GM12874 (cell line): ENCODE measurements at regions not wholly inside any gene's neighbourhood (a gene's known extent, or its start where the extent isn't known, plus 50 kb on each side); places are given as distances from the start of the nearest gene placed in this dataset.

Source experiments
- TF ChIP-seq, protein P1 (sequence below): IDR thresholded peaks from 2 replicates; pipeline ENCODE4 v1.5.1; 2011; ENCODE audit warnings: low read depth, mild to moderate bottlenecking, control low read depth, low read length, moderate library complexity; ENCODE audit not compliant: insufficient read depth

- TF ChIP-seq, protein P1, sequence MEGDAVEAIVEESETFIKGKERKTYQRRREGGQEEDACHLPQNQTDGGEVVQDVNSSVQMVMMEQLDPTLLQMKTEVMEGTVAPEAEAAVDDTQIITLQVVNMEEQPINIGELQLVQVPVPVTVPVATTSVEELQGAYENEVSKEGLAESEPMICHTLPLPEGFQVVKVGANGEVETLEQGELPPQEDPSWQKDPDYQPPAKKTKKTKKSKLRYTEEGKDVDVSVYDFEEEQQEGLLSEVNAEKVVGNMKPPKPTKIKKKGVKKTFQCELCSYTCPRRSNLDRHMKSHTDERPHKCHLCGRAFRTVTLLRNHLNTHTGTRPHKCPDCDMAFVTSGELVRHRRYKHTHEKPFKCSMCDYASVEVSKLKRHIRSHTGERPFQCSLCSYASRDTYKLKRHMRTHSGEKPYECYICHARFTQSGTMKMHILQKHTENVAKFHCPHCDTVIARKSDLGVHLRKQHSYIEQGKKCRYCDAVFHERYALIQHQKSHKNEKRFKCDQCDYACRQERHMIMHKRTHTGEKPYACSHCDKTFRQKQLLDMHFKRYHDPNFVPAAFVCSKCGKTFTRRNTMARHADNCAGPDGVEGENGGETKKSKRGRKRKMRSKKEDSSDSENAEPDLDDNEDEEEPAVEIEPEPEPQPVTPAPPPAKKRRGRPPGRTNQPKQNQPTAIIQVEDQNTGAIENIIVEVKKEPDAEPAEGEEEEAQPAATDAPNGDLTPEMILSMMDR = no peak
Observed at GRCh38 chr2:213221957-213222356, 62.3 kb upstream of the SPAG16 start.

GRCh38 chr2:213224366-213224765 lies 59.9 kb upstream of the SPAG16 start:
- TF ChIP-seq, protein P1 = no peak

DNA sequence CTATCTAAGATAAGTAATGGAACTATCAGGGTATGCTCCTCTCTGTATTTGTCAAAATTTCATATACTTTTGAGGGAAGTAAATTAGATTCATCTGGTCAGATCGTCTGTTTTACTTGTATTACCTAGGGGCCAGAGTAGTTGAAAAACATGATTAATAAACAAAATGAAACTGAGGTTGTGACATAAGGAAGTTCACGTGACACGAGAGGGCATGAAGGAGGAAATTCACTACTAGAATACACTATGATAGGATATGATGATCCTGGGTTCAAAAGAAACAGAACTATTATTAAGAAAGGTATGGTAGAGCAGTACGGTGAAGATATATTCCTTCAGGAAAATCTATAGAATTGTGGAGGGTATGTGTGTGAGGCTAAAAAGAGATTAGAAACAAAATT lies 58.4 kb upstream of the SPAG16 start:
- TF ChIP-seq, protein P1 = no peak

- TF ChIP-seq, protein P1 = no peak
Observed at GRCh38 chr2:213227458-213227857, 56.8 kb upstream of the SPAG16 start.

DNA sequence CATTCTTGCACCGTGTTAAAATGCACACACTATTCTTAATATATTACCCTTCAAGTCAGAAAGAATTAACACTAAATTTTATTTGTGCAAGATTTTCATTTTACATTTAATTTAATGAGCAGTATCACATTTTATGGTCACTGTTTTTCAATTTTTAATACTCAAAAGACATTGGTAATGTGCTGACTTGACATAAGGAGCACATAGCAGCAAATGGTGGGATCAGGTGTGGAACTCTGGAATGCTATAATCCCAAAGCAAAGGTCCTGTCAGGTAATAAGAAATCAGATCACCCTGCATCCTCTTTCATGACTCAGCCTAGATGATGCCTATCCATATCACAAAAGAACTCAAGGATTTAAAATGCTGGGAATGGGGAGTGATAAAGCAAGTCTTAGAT lies 55.6 kb upstream of the SPAG16 start:
- TF ChIP-seq, protein P1 = no peak

- TF ChIP-seq, protein P1 = no peak
Observed at GRCh38 chr2:213229814-213230213, 54.5 kb upstream of the SPAG16 start.

DNA sequence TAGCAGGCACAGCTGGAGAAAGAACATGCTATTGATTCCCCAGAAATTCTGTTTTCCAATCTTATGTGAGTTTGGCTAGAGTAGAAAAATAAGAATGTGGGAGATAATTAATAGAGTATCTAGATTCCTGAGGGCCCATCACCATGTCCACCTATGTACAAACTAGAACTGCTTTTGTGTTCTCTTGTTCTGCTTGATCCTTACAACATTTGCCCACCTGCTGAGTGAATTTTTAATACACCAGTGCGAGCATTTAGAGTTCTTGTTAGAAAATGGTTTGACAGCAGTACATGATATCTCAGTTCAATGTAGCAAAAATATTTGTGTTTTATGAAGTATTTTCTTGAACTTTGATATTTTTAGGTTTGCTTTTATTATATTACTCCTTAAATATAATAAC lies 52.3 kb upstream of the SPAG16 start:
- TF ChIP-seq, protein P1 = no peak

GRCh38 chr2:213232649-213233437 lies 51.4 kb upstream of the SPAG16 start:
- TF ChIP-seq, protein P1 = no peak
